K562 (cell line): ENCODE measurements at regions not wholly inside any gene's neighbourhood (a gene's known extent, or its start where the extent isn't known, plus 50 kb on each side); places are given as distances from the start of the nearest gene placed in this dataset.

ENCODE experiments used
- ATAC-seq: fragments of 200-7000 bp; cut with Tn5 transposase; 3 replicates; pipeline ENCODE4 v1.9.1; 2020; ENCODE audit warnings: moderate library complexity
- BruUV-seq: library from RNA; stranded (reverse); fragments of 400-500 nt; replicated peaks from 2 replicates; lab custom pipeline; 2021; lab: Mats Ljungman, UMichigan
- CTCF ChIA-PET: fragments of 300-600 bp; formaldehyde crosslinking; extraction: SDS; loops from one replicate; lab custom pipeline; 2021; ENCODE audit warnings: low intra/inter-chr PET ratio; lab: Yijun Ruan, JAX
- POLR2A ChIA-PET: fragments of 300-600, 350-650 bp; sonication (Branson Sonifier 250); formaldehyde crosslinking; extraction: SDS; loops from one replicate; lab custom pipeline; 2021; ENCODE audit warnings: antibody characterized with exemption, inconsistent platforms; lab: Yijun Ruan, JAX
- DNase-seq, 4 experiments: peaks; one replicate each; pipeline versions ENCODE4 v3.0.0 to v3.0.0-alpha.2; 2011 to 2018; ENCODE audit warnings: low spot score in 3 of 4, mixed read lengths in 3 of 4; ENCODE audit errors: extremely low read depth in 1 of 4
- FAIRE-seq: peaks from 2 replicates; lab custom pipeline; 2011; peaks lifted over from hg19 to GRCh38; lab: Jason Lieb, UNC
- H2AFZ ChIP-seq: 2 replicates; pipeline ENCODE4 v1.6.0; 2011; ENCODE audit warnings: low read depth, low read length, control low read depth, inconsistent platforms
- H3K27ac ChIP-seq: fragments of 200-600 bp; 3 replicates; pipeline ENCODE4 v1.8.0; 2011; ENCODE audit warnings: low read depth, mild to moderate bottlenecking, control low read depth, inconsistent platforms, low read length, moderate library complexity, mixed read lengths; ENCODE audit errors: extremely low read depth
- H3K27me3 ChIP-seq, 2 experiments: fragments of 300-600 bp in 1 of 2; 2 replicates in 1 of 2; 3 replicates in 1 of 2; pipeline versions ENCODE4 v1.6.0 to v1.8.0; 2011; ENCODE audit warnings: inconsistent platforms in 2 of 2, low read length in 2 of 2, mild to moderate bottlenecking in 1 of 2, mixed read lengths in 1 of 2, moderate library complexity in 1 of 2; ENCODE audit not compliant: control insufficient read depth in 2 of 2, insufficient read depth in 2 of 2
- H3K36me3 ChIP-seq: fragments of 300-600 bp; 3 replicates; pipeline ENCODE4 v1.8.0; 2011; ENCODE audit warnings: mild to moderate bottlenecking, low read length, inconsistent platforms; ENCODE audit not compliant: control insufficient read depth, insufficient read depth
- H3K4me1 ChIP-seq, 2 experiments: fragments of 200-600 bp in 1 of 2; replicated peaks in 1 of 2; 2 replicates in 1 of 2; 3 replicates in 1 of 2; pipeline versions ENCODE4 v1.5.1 to v1.8.0; 2011; ENCODE audit warnings: inconsistent platforms in 2 of 2, low read length in 2 of 2, mild to moderate bottlenecking in 1 of 2, mixed read lengths in 1 of 2, moderate library complexity in 1 of 2; ENCODE audit not compliant: control insufficient read depth in 2 of 2, insufficient read depth in 2 of 2
- H3K4me2 ChIP-seq: 2 replicates; pipeline ENCODE4 v1.6.1; 2011; ENCODE audit warnings: low read length, control low read depth, inconsistent platforms, mixed read lengths; ENCODE audit not compliant: insufficient read depth
- H3K4me3 ChIP-seq: fragments of 200-600 bp; sonication (generic), shearing (Covaris generic); 2 replicates; pipeline ENCODE4 v1.5.1; 2016; ENCODE audit warnings: control low read depth, inconsistent platforms
- H3K79me2 ChIP-seq: fragments of 200-600 bp; 3 replicates; pipeline ENCODE4 v1.8.0; 2011; ENCODE audit warnings: low read length, inconsistent platforms; ENCODE audit not compliant: control insufficient read depth, insufficient read depth
- H3K9ac ChIP-seq, 2 experiments: 2 replicates each; pipeline versions ENCODE4 v1.6.0 to v1.6.1; 2011; ENCODE audit warnings: low read depth in 2 of 2, low read length in 2 of 2, control low read depth in 1 of 2, inconsistent platforms in 1 of 2, mild to moderate bottlenecking in 1 of 2, mixed read lengths in 1 of 2; ENCODE audit not compliant: insufficient read depth in 1 of 2
- H3K9me1 ChIP-seq: one replicate; pipeline ENCODE4 v1.6.0; 2011; ENCODE audit warnings: inconsistent platforms, mild to moderate bottlenecking, low read length, moderate library complexity; ENCODE audit not compliant: control insufficient read depth, insufficient read depth
- H3K9me3 ChIP-seq: replicated peaks from 2 replicates; pipeline ENCODE4 v1.5.1; 2011; ENCODE audit warnings: low read depth, low read length, inconsistent platforms; ENCODE audit not compliant: control insufficient read depth, insufficient read depth
- H4K20me1 ChIP-seq: replicated peaks from 2 replicates; pipeline ENCODE4 v1.6.1; 2011; ENCODE audit warnings: low read length, inconsistent platforms, mixed read lengths; ENCODE audit not compliant: control insufficient read depth, insufficient read depth
- ADNP ChIP-seq: fragments of 200-800 bp; sonication (Bioruptor generic); IDR thresholded peaks from 2 replicates; pipeline ENCODE4 v1.6.1; 2016; ENCODE audit warnings: missing genetic modification characterization, missing compliant biosample characterization
- ARID3B ChIP-seq: fragments of 250-450 bp; sonication (Bioruptor Pico); IDR thresholded peaks from 2 replicates; pipeline ENCODE4 v1.4.0; 2020; ENCODE audit warnings: borderline replicate concordance
- CBX1 ChIP-seq: sonication (generic); IDR thresholded peaks from 2 replicates; pipeline ENCODE4 v1.6.1; 2016; ENCODE audit warnings: antibody characterized with exemption, low read depth, mild to moderate bottlenecking
- CXXC5 ChIP-seq: fragments of 250-450 bp; sonication (Bioruptor Pico); IDR thresholded peaks from 2 replicates; pipeline ENCODE4 v1.8.0; 2022; ENCODE audit warnings: inconsistent platforms, mild to moderate bottlenecking, moderate library complexity
- EHMT2 ChIP-seq: fragments of 450-650 bp; IDR thresholded peaks from 2 replicates; pipeline ENCODE4 v1.6.1; 2018; ENCODE audit warnings: antibody characterized with exemption
- ERF ChIP-seq: fragments of 450-650 bp; formaldehyde crosslinking; IDR thresholded peaks from 2 replicates; pipeline ENCODE4 v1.4.0; 2020; ENCODE audit warnings: mild to moderate bottlenecking, mixed read lengths
- FOXP1 ChIP-seq: sonication (generic); formaldehyde crosslinking; IDR thresholded peaks from 2 replicates; pipeline ENCODE4 v1.8.0; 2022; ENCODE audit warnings: mild to moderate bottlenecking, missing genetic modification reagents
- RAD51 ChIP-seq: fragments of 450-650 bp; IDR thresholded peaks from 2 replicates; pipeline ENCODE4 v1.7.1; 2016; ENCODE audit warnings: low read depth, mild to moderate bottlenecking, borderline replicate concordance
- SNIP1 ChIP-seq: fragments of 450-650 bp; IDR thresholded peaks from 2 replicates; pipeline ENCODE4 v1.7.1; 2017; ENCODE audit warnings: low read depth, mild to moderate bottlenecking
- TARDBP ChIP-seq: fragments of 450-650 bp; IDR thresholded peaks from 2 replicates; pipeline ENCODE4 v1.6.1; 2016
- XRCC3 ChIP-seq: fragments of 450-650 bp; IDR thresholded peaks from 2 replicates; pipeline ENCODE4 v1.6.1; 2017; ENCODE audit warnings: mild to moderate bottlenecking, moderate library complexity
- ZBTB11 ChIP-seq, 3 experiments: fragments of 200-800 bp in 1 of 3; fragments of 250-450 bp in 1 of 3; fragments of 450-650 bp in 1 of 3; sonication (Bioruptor Pico) in 1 of 3; sonication (Bioruptor generic) in 1 of 3; formaldehyde crosslinking in 1 of 3; IDR thresholded peaks; 2 replicates each; pipeline versions ENCODE4 v1.6.1 to v1.8.0; 2016 to 2022; ENCODE audit warnings: mild to moderate bottlenecking in 2 of 3, missing genetic modification characterization in 2 of 3, missing compliant biosample characterization in 1 of 3, moderate library complexity in 1 of 3
- ZNF165 ChIP-seq: fragments of 250-450 bp; sonication (Bioruptor Pico); IDR thresholded peaks from 2 replicates; pipeline ENCODE4 v1.4.0; 2020; ENCODE audit warnings: borderline replicate concordance
- ZNF280A ChIP-seq: fragments of 450-650 bp; IDR thresholded peaks from 2 replicates; pipeline ENCODE4 v1.6.1; 2018; ENCODE audit warnings: mild to moderate bottlenecking, low read depth; ENCODE audit not compliant: partially characterized antibody
- ZNF41 ChIP-seq: fragments of 250-450 bp; sonication (Bioruptor Pico); conservative IDR thresholded peaks from 2 replicates; pipeline ENCODE4 v1.4.0; 2020; ENCODE audit warnings: mild to moderate bottlenecking
- WGBS: fragments of 100-300 bp; shearing (Covaris generic); methylation state at CpG from one replicate; pipeline ENCODE4 v1.1.6; 2016; ENCODE audit warnings: low coverage, mixed read lengths; ENCODE audit not compliant: insufficient coverage; ENCODE audit errors: missing lambda C conversion rate; 5-methylcytosine and 5-hydroxymethylcytosine counted together
- in situ Hi-C: fragments of 300-500 bp; cut with MboI; formaldehyde crosslinking; loops from 4 replicates; pipeline ENCODE4 v1.15.0; 2018; ENCODE audit warnings: inconsistent platforms, mixed read lengths
- intact Hi-C: fragments of 100-400 bp; cut with micrococcal nuclease; formaldehyde crosslinking; loops from 2 replicates; pipeline ENCODE4 v1.14.2; 2022

GRCh38 chr21:32914424-32915039, 111.2 kb upstream of the OLIG2 start:
- TF ChIP-seq ZNF280A, result no peak
- no peak for TF ChIP-seq ZBTB11 (CRISPR knock-in tag; IDR thresholded peaks at IDR 0.05)
- TF ChIP-seq TARDBP, result no peak
- TF ChIP-seq FOXP1, result no peak
- TF ChIP-seq EHMT2, result no peak
- TF ChIP-seq CBX1, result no peak
- TF ChIP-seq ERF, result no peak
- no peak for TF ChIP-seq ZNF41 (CRISPR knock-in tag)
- no peak for TF ChIP-seq RAD51
- TF ChIP-seq ZNF165 (CRISPR knock-in tag), result no peak
- TF ChIP-seq ARID3B (CRISPR knock-in tag), result no peak
- no peak for TF ChIP-seq ADNP
- TF ChIP-seq XRCC3, result no peak
- no peak for TF ChIP-seq SNIP1
- no peak for TF ChIP-seq CXXC5 (CRISPR knock-in tag)
- ChIA-PET POLR2A (no interaction called here), CTCF (no interaction called here)
- ATAC-seq (no peak), DNase-seq (no peak), FAIRE-seq (peak; percentile 6)
- no peaks in the 10 kb centered on the region for H3K4me1 ChIP-seq
- H2AFZ ChIP-seq, result no peak overlapping the region
- no peaks in the 10 kb centered on the region for H3K36me3 ChIP-seq
- intact Hi-C loops (no loop called here), in situ Hi-C loops (no loop called here)
- H3K79me2 ChIP-seq, result no peaks in the 10 kb centered on the region
- no peak overlapping the region for H3K27ac ChIP-seq
- BruUV-seq, result no TSS peak
- peaks cover 0 to 8% of the 10 kb centered on the region in 2 experiments; a peak in 1 of 5 replicates for H3K27me3 ChIP-seq
- H4K20me1 ChIP-seq, result no peaks in the 10 kb centered on the region
- H3K4me3 ChIP-seq, result no peak overlapping the region
- no peaks in the 10 kb centered on the region for H3K9me1 ChIP-seq
- no peak overlapping the region for H3K9ac ChIP-seq
- no peak overlapping the region for H3K4me2 ChIP-seq
- H3K9me3 ChIP-seq, result no peaks in the 10 kb centered on the region
- WGBS, result 0% methylated on average over 3 of the region's 3 CpGs
